HG03097 (cell line): ENCODE measurements at regions not wholly inside any gene's neighbourhood (a gene's known extent, or its start where the extent isn't known, plus 50 kb on each side); places are given as distances from the start of the nearest gene placed in this dataset.
A peak's percentile ranks its signal among the peaks of the same experiment; 100 is the strongest.
"Not testable (repeated sequence)": the region's sequence is repeated elsewhere in the genome, so short reads cannot be mapped to it uniquely, and the experiment has no call there.

Experiments
- ATAC-seq: cut with Tn5 transposase; IDR thresholded peaks from one replicate; pipeline ENCODE4 v1.9.1; 2021; ENCODE audit not compliant: unreplicated experiment, low FRiP score

DNA sequence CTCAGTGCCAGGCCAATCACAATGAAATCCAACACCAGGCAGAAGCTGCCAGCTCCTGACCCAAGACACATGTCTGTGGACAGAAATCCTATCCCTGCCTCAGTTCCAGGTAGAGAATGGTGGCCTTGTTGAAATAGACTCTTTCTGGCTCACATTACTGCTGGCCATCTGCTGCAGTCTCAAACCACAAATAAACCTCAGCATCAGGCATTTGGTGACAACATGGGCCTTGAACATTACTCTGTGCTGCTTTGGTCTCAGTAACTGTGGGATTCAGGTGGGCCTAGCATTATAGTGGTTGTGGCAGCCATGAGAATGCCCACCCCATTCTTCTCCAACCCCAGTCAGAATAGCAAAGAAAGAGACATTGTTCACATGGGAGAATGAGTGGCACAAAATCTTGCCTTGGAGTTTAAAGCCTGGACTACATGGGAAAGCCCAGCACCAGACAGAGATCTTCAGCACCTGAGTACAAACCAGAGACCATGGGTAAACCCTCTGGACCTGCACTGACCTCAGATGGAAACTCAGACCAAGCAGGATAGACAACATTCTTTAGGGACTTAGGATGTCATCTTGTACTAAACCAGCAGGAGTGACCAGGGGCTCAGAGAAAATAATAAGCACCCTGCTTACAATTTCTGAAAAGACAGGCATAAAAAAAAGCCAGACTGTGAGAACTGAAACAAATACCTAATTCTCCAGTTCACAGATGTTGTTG is 50.4 kb upstream of the TRAM1L1 start:
- no peak for ATAC-seq

GRCh38 chr4:117137145-117137544 is 51.8 kb upstream of the TRAM1L1 start:
- ATAC-seq: no peak

- ATAC-seq: not testable (repeated sequence)
These were observed 53.4 kb upstream of the TRAM1L1 start for GRCh38 chr4:117138732-117139131.

GRCh38 chr4:117154251-117154650 is 68.9 kb upstream of the TRAM1L1 start:
- ATAC-seq: no peak

GRCh38 chr4:117156806-117157205 is 71.4 kb upstream of the TRAM1L1 start:
- ATAC-seq: no peak

DNA sequence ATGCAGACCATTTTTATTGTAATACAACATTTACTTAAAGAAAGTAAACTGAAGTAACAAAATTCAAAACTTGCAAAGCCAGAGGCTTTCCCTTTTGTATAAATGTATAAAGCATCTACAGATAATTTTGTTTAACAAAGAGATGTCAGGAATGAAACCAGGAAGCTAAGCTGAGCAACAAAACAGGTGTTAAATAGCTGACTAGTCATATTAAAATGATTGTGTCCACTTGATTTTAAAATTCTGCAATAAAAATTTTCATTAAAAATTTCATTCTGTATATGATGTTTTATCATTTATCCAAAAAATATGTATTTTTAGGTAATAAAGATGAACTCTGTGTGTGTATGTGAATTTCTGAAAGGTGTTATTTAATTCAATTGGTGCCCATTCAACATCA is 72.0 kb upstream of the TRAM1L1 start:
- no peak for ATAC-seq

- ATAC-seq: no peak
These were observed 77.6 kb upstream of the TRAM1L1 start for GRCh38 chr4:117162976-117163375.

- no peak for ATAC-seq
These were observed 79.0 kb upstream of the TRAM1L1 start for GRCh38 chr4:117164338-117164737.

DNA sequence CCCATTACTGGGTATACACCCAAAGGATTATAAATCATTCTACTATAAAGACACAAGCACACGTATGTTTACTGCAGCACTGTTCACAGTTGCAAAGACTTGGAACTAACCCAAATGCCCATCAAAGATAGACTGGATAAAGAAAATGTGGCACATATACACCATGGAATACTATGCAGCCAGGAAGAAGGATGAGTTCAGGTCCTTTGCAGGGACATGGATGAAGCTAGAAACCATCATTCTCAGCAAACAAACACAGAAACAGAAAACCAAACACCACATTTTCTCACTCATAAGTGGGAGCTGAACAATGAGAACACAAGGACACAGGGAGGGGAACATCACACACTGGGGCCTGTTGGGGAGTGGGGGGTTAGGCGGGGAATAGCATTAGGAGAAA is 90.0 kb upstream of the TRAM1L1 start:
- not testable (repeated sequence) for ATAC-seq

DNA sequence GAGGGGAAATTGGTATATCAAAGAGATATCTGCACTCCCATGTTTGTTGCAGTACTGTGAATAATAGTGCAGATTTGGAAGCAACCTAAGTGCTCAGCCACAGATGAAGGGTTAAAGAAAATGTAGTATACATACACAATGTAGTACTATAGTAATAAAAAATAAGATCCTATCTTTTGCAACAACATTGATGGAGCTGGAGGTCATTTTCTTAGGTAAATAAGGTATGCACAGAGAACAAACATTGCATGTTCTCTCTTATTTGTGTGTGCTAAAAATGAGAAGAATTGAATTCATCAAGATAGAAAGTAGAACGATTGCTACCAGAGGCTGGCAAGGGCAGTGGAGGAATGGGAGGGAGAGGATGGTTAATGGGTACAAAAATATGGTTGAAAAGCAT is 117.9 kb upstream of the TRAM1L1 start:
- no peak for ATAC-seq

- ATAC-seq: no peak
These were observed 125.2 kb upstream of the TRAM1L1 start for GRCh38 chr4:117210551-117210950.

DNA sequence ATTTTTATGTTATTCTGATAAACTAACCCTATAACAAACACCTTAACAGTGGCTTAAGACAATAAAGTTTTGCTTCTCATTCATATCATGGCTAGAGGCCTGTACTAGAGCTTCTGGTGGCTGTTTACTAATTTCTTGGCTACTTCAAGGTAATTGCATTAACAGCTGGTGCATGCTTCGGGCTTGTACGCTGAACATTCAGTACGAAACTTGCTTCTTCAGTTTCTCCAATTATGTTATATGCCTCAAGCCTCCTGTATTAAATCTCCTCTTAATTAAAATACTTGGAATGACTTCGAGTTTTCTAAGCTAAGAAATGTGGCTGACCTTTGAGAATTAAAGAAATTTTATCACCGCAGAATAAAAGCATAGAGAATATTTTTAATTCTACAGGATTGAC is 138.9 kb upstream of the TRAM1L1 start:
- ATAC-seq: no peak

DNA sequence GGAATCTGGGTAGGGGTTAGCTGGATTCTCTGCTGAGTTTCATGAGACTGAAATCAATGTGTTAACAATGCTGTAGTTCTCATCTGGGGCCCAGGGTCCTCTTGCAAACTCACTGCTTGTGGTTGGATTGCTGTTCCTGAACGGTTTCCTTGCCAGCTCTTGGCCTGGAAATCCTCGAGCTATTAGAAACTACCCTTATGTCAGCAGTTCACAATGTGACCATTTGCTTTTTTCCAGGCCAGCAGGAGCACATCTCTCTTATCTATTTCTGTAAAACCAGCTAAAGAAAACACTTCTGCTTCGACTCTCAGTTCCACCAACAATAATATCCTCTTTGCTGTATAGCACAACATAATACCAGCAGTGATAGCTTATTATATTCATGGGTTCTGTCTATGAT is 140.1 kb upstream of the TRAM1L1 start:
- no peak for ATAC-seq

DNA sequence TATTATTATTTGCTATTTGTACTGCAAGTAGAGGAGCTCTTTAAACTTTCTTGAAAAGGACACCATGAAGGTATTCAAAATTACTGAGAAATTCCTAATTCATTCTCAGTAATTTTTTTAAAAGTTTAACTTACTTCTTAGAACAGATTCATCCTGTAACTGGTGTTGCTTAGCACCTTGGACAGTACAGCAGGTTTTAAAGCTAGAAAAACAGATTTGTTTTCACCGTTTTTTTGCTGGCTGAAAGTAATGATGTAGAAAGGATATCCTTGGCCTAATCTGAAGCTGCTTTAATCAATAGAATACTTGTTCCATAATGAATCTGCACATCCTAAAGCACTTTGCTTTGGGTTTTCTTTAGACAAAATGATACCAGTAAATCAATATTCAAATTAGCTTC is 142.5 kb upstream of the TRAM1L1 start:
- ATAC-seq: no peak

GRCh38 chr4:117239434-117239833 is 154.1 kb upstream of the TRAM1L1 start:
- ATAC-seq: no peak

DNA sequence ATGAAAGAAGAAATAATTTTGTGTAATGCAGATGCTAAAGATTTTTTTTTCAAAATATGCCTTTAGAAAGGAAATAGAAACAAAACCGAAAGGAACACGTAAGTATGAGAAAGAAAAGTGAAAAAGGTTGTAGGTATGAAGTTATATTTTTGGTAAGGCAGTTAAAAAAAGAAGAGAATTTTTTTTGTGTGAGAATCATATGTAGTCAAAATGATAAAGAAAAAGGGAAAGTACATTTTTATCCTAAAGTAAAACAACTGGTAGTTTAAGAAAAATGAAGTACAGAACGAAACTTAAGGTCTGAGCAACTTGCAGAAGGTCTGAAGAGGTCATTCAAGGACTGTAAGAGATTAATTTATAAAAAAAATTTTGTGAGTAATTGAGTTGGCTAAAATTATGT is 164.0 kb upstream of the TRAM1L1 start:
- ATAC-seq: peak; percentile 93

GRCh38 chr4:117264072-117264471 is 178.7 kb upstream of the TRAM1L1 start:
- ATAC-seq: no peak

DNA sequence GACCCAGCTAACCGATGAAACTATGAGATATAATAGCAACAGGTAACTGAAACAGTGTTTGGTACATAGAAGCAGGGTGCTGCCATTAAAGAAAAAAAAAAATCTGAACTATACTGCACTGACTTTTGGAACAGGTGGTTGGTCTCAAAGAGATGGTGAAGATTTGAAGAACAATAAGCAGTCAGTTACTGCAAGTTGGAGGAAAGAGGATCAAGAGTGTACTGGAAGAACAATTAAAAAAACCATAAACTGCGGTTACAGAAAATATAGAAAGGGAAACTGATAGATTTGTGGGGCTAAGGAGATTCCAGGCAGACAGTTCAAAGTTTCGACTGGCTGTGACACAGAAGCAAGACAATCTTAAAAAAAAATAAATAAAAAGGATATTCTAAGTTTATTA is 181.9 kb upstream of the TRAM1L1 start:
- no peak for ATAC-seq

- ATAC-seq: no peak
These were observed 199.4 kb upstream of the TRAM1L1 start for GRCh38 chr4:117284736-117285135.

GRCh38 chr4:117293784-117294183 is 208.4 kb upstream of the TRAM1L1 start:
- ATAC-seq: no peak

- ATAC-seq: no peak
These were observed 216.8 kb upstream of the TRAM1L1 start for GRCh38 chr4:117302226-117302625.

DNA sequence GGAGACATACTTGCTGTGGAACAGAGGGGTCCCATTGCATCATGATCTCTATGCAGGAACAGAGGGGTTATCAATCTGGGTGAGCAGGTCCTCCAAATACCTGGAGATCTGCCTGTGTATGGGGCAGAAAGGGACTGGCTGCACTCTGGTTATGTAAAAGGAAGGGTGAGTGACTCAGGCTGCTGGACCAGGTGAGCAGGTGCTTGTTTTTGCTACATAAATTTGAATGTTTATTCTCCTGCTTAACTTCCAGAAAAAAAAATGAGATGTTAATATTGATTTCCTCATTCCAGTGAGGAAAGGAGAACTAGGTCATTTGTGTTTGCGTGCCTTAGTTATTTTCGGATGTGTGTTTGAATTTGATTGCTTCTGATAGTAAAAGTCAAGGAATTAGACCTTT is 225.8 kb upstream of the TRAM1L1 start:
- ATAC-seq: no peak

- no peak for ATAC-seq
These were observed 226.6 kb upstream of the TRAM1L1 start for GRCh38 chr4:117311989-117312388.
